B cell (primary cell): ENCODE measurements at regions not wholly inside any gene's neighbourhood (a gene's known extent, or its start where the extent isn't known, plus 50 kb on each side); places are given as distances from the start of the nearest gene placed in this dataset.

Experiments used
- ATAC-seq: fragments of 200-7000 bp; cut with Tn5 transposase; one replicate; pipeline ENCODE4 v1.10.0; 2021; ENCODE audit warnings: low read depth, mild to moderate bottlenecking, moderate number of reproducible peaks, moderate library complexity
- CTCF ChIA-PET: fragments of 350-600 bp; sonication (Branson Sonifier 250); formaldehyde crosslinking; loops from one replicate; lab custom pipeline; 2021; ENCODE audit warnings: antibody characterized with exemption, inconsistent platforms; lab: Charles Lee
- POLR2A ChIA-PET: fragments of 350-600 bp; sonication (Branson Sonifier 250); formaldehyde crosslinking; loops from one replicate; lab custom pipeline; 2021; ENCODE audit warnings: antibody characterized with exemption; lab: Charles Lee
- DNase-seq: peaks from one replicate; pipeline ENCODE4 v3.0.0; 2013
- H2AFZ ChIP-seq: 2 replicates; pipeline ENCODE4 v1.6.1; 2012; ENCODE audit warnings: mild to moderate bottlenecking, low read depth, low read length; ENCODE audit not compliant: insufficient read depth, poor library complexity, severe bottlenecking
- H3K27ac ChIP-seq, 2 donors: 1 replicate in 1 of 2; 2 replicates in 1 of 2; pipeline ENCODE4 v1.5.1; 2012 to 2013; ENCODE audit warnings: low read length in 2 of 2, mild to moderate bottlenecking in 2 of 2, moderate library complexity in 1 of 2
- H3K27me3 ChIP-seq, 4 experiments: fragments of 200-600 bp in 1 of 4; sonication (generic) in 1 of 4; replicated peaks in 1 of 4; 1 replicate in 2 of 4; 2 replicates in 2 of 4; pipeline versions ENCODE4 v1.6.1 to v1.7.0; 2013 to 2016; ENCODE audit warnings: low read length in 3 of 4, mild to moderate bottlenecking in 2 of 4, mixed read lengths in 1 of 4, moderate library complexity in 1 of 4; ENCODE audit not compliant: insufficient read depth in 4 of 4, control insufficient read depth in 3 of 4; ENCODE audit errors: control extremely low read depth in 1 of 4
- H3K36me3 ChIP-seq, 2 experiments: replicated peaks in 1 of 2; 1 replicate in 1 of 2; 2 replicates in 1 of 2; pipeline versions ENCODE4 v1.6.1 to v1.7.1; 2013; ENCODE audit warnings: low read length in 1 of 2; ENCODE audit not compliant: insufficient read depth in 2 of 2, control insufficient read depth in 1 of 2; ENCODE audit errors: control extremely low read depth in 1 of 2, extremely low read depth in 1 of 2
- H3K4me1 ChIP-seq, 2 donors: fragments of 200-600 bp in 1 of 2; sonication (generic) in 1 of 2; 1 replicate in 1 of 2; 2 replicates in 1 of 2; pipeline versions ENCODE4 v1.5.1 to v1.6.1; 2013 to 2017; ENCODE audit warnings: low read length in 2 of 2; ENCODE audit not compliant: control insufficient read depth in 2 of 2, insufficient read depth in 2 of 2
- H3K4me2 ChIP-seq: replicated peaks from 2 replicates; pipeline ENCODE3; 2012; ENCODE audit warnings: mild to moderate bottlenecking, low read depth, low read length; ENCODE audit not compliant: poor library complexity, severe bottlenecking
- H3K4me3 ChIP-seq, 5 experiments: fragments of 200-600 bp in 1 of 5; sonication (generic) in 1 of 5; 1 replicate in 3 of 5; 2 replicates in 2 of 5; pipeline versions ENCODE4 v1.5.1 to v1.7.0; 2011 to 2016; ENCODE audit warnings: low read length in 4 of 5, mild to moderate bottlenecking in 4 of 5, low read depth in 2 of 5, control low read depth in 1 of 5, moderate library complexity in 1 of 5; ENCODE audit not compliant: insufficient read depth in 1 of 5; ENCODE audit errors: control extremely low read depth in 1 of 5, extremely low read depth in 1 of 5
- H3K79me2 ChIP-seq: fragments of 200-600 bp; sonication (generic); one replicate; pipeline ENCODE4 v1.6.0; 2016; ENCODE audit warnings: low read length; ENCODE audit not compliant: control insufficient read depth, insufficient read depth
- H3K9ac ChIP-seq: fragments of 200-600 bp; sonication (generic); 2 replicates; pipeline ENCODE4 v1.6.1; 2017; ENCODE audit warnings: mild to moderate bottlenecking, low read length, moderate library complexity
- H3K9me3 ChIP-seq, 3 donors: one replicate each; pipeline versions ENCODE4 v1.6.1 to v1.7.1; 2013; ENCODE audit warnings: low read length in 2 of 3; ENCODE audit not compliant: control insufficient read depth in 2 of 3, insufficient read depth in 1 of 3; ENCODE audit errors: control extremely low read depth in 1 of 3
- H4K20me1 ChIP-seq: 2 replicates; pipeline ENCODE4 v1.6.0; 2012; ENCODE audit warnings: mild to moderate bottlenecking, low read length; ENCODE audit not compliant: insufficient read depth, control insufficient read depth, poor library complexity, severe bottlenecking
- H3K27ac Mint-ChIP-seq: one replicate; pipeline ENCODE4 v1.8.0; 2021; ENCODE audit warnings: mixed read lengths
- H3K27me3 Mint-ChIP-seq: one replicate; pipeline ENCODE4 v1.8.0; 2021; ENCODE audit warnings: mixed read lengths
- H3K4me1 Mint-ChIP-seq: one replicate; pipeline ENCODE4 v1.8.0; 2021; ENCODE audit warnings: mixed read lengths
- H3K4me3 Mint-ChIP-seq: one replicate; pipeline ENCODE4 v1.8.0; 2021; ENCODE audit warnings: mixed read lengths
- H3K9me3 Mint-ChIP-seq: one replicate; pipeline ENCODE4 v1.8.0; 2022; ENCODE audit warnings: mixed read lengths; ENCODE audit not compliant: insufficient read depth
- EZH2 ChIP-seq: IDR thresholded peaks from 2 replicates; pipeline ENCODE4 v1.6.1; 2012; ENCODE audit warnings: borderline replicate concordance, low read depth, mild to moderate bottlenecking, moderate library complexity, low read length; ENCODE audit not compliant: insufficient read depth, poor library complexity, severe bottlenecking
- WGBS: methylation state at CpG from one replicate; pipeline ENCODE4 v1.1.5; 2013; ENCODE audit warnings: missing lambda C conversion rate; ENCODE audit not compliant: insufficient coverage; 5-methylcytosine and 5-hydroxymethylcytosine counted together
- intact Hi-C: fragments of 100-400 bp; cut with micrococcal nuclease; formaldehyde crosslinking; loops from one replicate; pipeline ENCODE4 v1.10.0; 2022
- TF ChIP-seq, protein P1 (sequence below): fragments of 200-600 bp; IDR thresholded peaks from one replicate; pipeline ENCODE4 v1.8.0; 2022; ENCODE audit warnings: antibody characterized with exemption, mild to moderate bottlenecking

DNA sequence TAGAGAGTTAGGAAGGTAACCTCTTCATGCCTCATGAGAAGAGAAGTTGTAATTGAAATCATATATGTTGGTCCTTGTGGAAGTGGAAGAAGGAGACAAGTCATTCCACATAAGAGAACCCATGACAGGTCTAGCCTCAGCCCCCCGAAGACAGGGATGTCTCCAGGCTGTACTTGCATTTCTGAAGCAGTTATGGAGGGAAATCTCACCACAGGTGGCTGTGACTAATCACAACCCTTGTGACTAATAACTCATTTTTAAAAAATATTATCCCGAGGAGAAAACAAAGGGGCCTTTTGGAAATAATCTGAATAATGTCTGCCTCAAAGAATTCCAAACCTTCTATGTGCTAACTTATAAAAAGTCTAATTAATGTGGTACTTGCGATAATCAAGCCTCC is 262.1 kb upstream of the RPS23 start:
- Histone ChIP-seq H3K9me3 (peaks cover 0 to 7% (median 0%) of the 10 kb centered on the region in 3 donors), H3K36me3 (no peaks in the 10 kb centered on the region), H3K27ac (no peak overlapping the region), H3K4me1 (no peaks in the 10 kb centered on the region), H3K9ac (no peak overlapping the region), H3K79me2 (no peaks in the 10 kb centered on the region), H3K4me2 (no peak overlapping the region), H2AFZ (no peak overlapping the region), H3K27me3 (no peaks in the 10 kb centered on the region), H3K4me3 (no peak overlapping the region), H4K20me1 (no peaks in the 10 kb centered on the region)
- ChIA-PET CTCF (no interaction called here), POLR2A (no interaction called here)
- TF ChIP-seq EZH2, result no peak
- TF ChIP-seq, protein P1, sequence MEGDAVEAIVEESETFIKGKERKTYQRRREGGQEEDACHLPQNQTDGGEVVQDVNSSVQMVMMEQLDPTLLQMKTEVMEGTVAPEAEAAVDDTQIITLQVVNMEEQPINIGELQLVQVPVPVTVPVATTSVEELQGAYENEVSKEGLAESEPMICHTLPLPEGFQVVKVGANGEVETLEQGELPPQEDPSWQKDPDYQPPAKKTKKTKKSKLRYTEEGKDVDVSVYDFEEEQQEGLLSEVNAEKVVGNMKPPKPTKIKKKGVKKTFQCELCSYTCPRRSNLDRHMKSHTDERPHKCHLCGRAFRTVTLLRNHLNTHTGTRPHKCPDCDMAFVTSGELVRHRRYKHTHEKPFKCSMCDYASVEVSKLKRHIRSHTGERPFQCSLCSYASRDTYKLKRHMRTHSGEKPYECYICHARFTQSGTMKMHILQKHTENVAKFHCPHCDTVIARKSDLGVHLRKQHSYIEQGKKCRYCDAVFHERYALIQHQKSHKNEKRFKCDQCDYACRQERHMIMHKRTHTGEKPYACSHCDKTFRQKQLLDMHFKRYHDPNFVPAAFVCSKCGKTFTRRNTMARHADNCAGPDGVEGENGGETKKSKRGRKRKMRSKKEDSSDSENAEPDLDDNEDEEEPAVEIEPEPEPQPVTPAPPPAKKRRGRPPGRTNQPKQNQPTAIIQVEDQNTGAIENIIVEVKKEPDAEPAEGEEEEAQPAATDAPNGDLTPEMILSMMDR, result no peak
- H3K4me3 Mint-ChIP-seq, result no peak overlapping the region
- no peaks in the 10 kb centered on the region for H3K9me3 Mint-ChIP-seq
- intact Hi-C loops, result no loop called here
- H3K4me1 Mint-ChIP-seq, result no peaks in the 10 kb centered on the region
- no peak overlapping the region for H3K27ac Mint-ChIP-seq
- WGBS, result no CpG with 5 or more reads among the region's 3 CpGs
- DNase-seq (no peak), ATAC-seq (no peak)
- H3K27me3 Mint-ChIP-seq, result no peaks in the 10 kb centered on the region

DNA sequence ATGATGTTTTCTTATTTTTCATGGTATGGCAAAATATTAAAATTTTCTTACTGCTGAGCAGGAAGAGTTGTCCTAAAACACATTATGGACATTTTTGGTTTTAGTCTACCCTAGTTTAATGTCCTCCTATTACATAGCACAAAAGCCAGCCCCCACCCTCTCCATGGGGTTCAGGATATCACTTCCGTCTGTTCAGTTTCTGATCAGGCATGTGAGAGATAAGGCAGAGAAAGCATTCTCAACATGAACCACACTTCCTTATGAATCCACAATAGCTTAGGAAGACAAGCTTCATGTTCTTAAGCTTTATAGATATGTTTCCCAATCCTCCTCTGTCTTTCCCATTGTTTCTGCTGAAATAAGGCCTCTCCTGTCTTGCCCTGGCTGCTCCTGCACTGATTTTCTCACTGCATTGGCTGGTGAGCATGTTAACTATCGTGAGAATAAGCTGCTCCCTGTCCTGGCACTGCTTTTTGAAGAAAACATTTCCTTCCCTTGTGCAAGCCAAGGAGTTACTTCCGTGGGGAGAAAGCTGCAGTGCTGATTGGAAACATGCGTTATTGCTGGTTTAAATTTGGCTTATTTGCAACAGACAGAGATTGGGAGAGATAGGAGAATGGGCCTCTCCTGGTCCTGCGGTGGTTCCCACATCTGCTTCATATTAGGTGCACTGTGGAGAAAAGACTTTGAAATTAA is 260.3 kb upstream of the RPS23 start:
- no peaks in the 10 kb centered on the region for H4K20me1 ChIP-seq
- ATAC-seq (no peak), DNase-seq (no peak)
- no peaks in the 10 kb centered on the region for H3K36me3 ChIP-seq
- no peaks in the 10 kb centered on the region for H3K4me1 ChIP-seq
- 67% methylated on average over 4 of the region's 5 CpGs for WGBS
- no peak overlapping the region for H3K4me2 ChIP-seq
- ChIA-PET CTCF (no interaction called here), POLR2A (no interaction called here)
- no peak overlapping the region for H3K9ac ChIP-seq
- no peak for TF ChIP-seq EZH2
- TF ChIP-seq, protein P1, result no peak
- H3K4me1 Mint-ChIP-seq, result no peaks in the 10 kb centered on the region
- no peaks in the 10 kb centered on the region for H3K27me3 Mint-ChIP-seq
- H2AFZ ChIP-seq, result no peak overlapping the region
- no peak overlapping the region for H3K27ac Mint-ChIP-seq
- no peak overlapping the region for H3K27ac ChIP-seq
- H3K9me3 Mint-ChIP-seq, result no peaks in the 10 kb centered on the region
- H3K27me3 ChIP-seq, result no peaks in the 10 kb centered on the region
- intact Hi-C loops, result no loop called here
- no peak overlapping the region for H3K4me3 Mint-ChIP-seq
- H3K4me3 ChIP-seq, result no peak overlapping the region
- H3K79me2 ChIP-seq, result no peaks in the 10 kb centered on the region
- no peaks in the 10 kb centered on the region for H3K9me3 ChIP-seq
